Heart right ventricle (tissue), 16 donors: ENCODE measurements at regions not wholly inside any gene's neighbourhood (a gene's known extent, or its start where the extent isn't known, plus 50 kb on each side); places are given as distances from the start of the nearest gene placed in this dataset.
A peak's percentile ranks its signal among the peaks of the same experiment; 100 is the strongest.
"Not testable (repeated sequence)": the region's sequence is repeated elsewhere in the genome, so short reads cannot be mapped to it uniquely, and the experiment has no call there.

ENCODE experiments used
- ATAC-seq, 8 donors: fragments of 200-7000 bp; cut with Tn5 transposase; one replicate each; pipeline ENCODE4 v1.9.1; 2020; ENCODE audit warnings: mild to moderate bottlenecking in 8 of 8, moderate library complexity in 8 of 8, moderate number of reproducible peaks in 1 of 8
- DNase-seq, 2 donors: peaks; one replicate each; pipeline ENCODE4 v3.0.0-alpha.2; 2020
- H3K27ac ChIP-seq, 10 donors: fragments of 200-600 bp; sonication (generic) in 2 of 10; one replicate each; pipeline versions ENCODE4 v1.5.0 to v1.8.0; 2020 to 2022; ENCODE audit warnings: mild to moderate bottlenecking in 3 of 10
- H3K27me3 ChIP-seq, 7 donors: fragments of 200-600 bp; one replicate each; pipeline ENCODE4 v1.8.0; 2021 to 2022; ENCODE audit warnings: mild to moderate bottlenecking in 2 of 7
- H3K36me3 ChIP-seq, 9 donors: fragments of 200-600 bp; sonication (generic) in 1 of 9; one replicate each; pipeline versions ENCODE4 v1.5.0 to v1.8.0; 2020 to 2022; ENCODE audit warnings: mild to moderate bottlenecking in 2 of 9
- H3K4me1 ChIP-seq, 9 donors: fragments of 200-600 bp; sonication (generic) in 1 of 9; one replicate each; pipeline versions ENCODE4 v1.5.0 to v1.8.0; 2020 to 2022; ENCODE audit warnings: mild to moderate bottlenecking in 4 of 9
- H3K4me3 ChIP-seq, 10 donors: fragments of 200-600 bp; sonication (generic) in 2 of 10; one replicate each; pipeline versions ENCODE4 v1.5.0 to v1.8.0; 2020 to 2022; ENCODE audit warnings: mild to moderate bottlenecking in 7 of 10, moderate library complexity in 2 of 10
- H3K9me3 ChIP-seq, 11 donors: fragments of 200-600 bp in 10 of 11; sonication (generic) in 2 of 11; one replicate each; pipeline versions ENCODE4 v1.5.0 to v1.8.0; 2013 to 2022; ENCODE audit warnings: mild to moderate bottlenecking in 2 of 11, control low read depth in 1 of 11, moderate library complexity in 1 of 11
- WGBS, 2 donors: extraction: QIAGEN DNeasy Blood & Tissue Kit; methylation state at CpG; one replicate each; pipeline ENCODE4 v1.1.7; 2013; ENCODE audit warnings: inconsistent platforms in 1 of 2; 5-methylcytosine and 5-hydroxymethylcytosine counted together
- intact Hi-C, 10 donors: fragments of 100-400 bp; cut with DNase I; formaldehyde crosslinking; loops; one replicate each; pipeline versions ENCODE4 v1.11.1 to v1.14.2; 2022
- TF ChIP-seq, protein P1 (sequence below), 9 donors: fragments of 200-600 bp; sonication (generic) in 2 of 9; IDR thresholded peaks; one replicate each; pipeline versions ENCODE4 v1.5.0 to v1.8.0; 2021 to 2022; ENCODE audit warnings: antibody characterized with exemption in 9 of 9, mild to moderate bottlenecking in 5 of 9, moderate library complexity in 1 of 9
- donor health status: Arrhythmogenic right ventricular cardiomyopathy.
- donor health status: ischemic (EF 13 %, LVEDD 7.1; RV severe dilation, severe dysfunction).
- donor health status: healthy with polysubstance abuse.
- donor health status: DM: no; HTN: yes; CAD: no.
- donor health status: DM: no; HTN: no; CAD: no.
- donor health status: ischemic (EF 25% LVEDD 6.9; RV normal size, moderate dysfunction).
- donor health status: ischemic (EF 25% LVEDD 5.7; RV mildly dilated, moderate dysfunction).
- donor health status: healthy.
- donor health status: DM: yes; HTN: yes; CAD: no.
- donor health status: Ischemic cardiomyopathy.
- donor health status: ischemic (EF 35%, LVEDD 5.7; RV mildly dilated, moderate dysfunction).
- donor health status: nonischemic (EF 11% LVEDD 7.7; RV severe dilation, severe dysfunction).
- donor health status: DM: yes; HTN: yes; CAD: no.
- donor health status: PGD.
- donor health status: ischemic (EF 29% LVEDD 5.4; RV normal size, mild dysfunction).
- donor health status: nonischemic (EF 23%, LVEDD 6.1; RV moderate dilation, normal function).

DNA sequence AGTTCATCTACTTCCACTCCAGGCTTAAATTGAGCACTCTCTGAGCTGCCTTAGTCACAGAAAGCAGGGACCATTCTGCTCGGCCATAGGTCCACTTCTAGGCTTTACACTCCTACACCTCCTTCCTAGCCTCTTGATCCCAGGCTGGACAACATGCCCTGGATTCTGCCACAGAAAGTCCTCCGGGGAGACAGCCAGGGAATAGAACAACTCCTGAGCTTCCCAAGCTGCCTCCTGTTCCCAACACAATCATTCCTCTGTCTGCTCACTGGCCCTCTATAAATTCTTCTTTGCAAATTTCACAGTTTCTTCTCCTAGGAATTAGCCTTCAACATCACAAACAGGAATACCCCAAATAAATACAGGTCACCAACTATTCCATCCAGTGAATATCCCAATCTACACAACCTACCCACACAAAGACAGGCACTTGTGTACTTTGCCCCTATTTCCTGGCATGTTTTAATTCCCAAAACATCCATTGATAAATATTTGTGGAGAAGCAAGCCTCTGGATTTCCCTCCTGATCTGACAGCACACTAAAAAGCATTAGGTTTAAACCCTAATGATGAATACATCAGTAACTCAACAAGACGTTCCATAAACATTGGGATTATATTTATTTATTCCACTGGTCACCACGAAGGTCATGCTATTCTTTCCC, 125.5 kb downstream of the ENC1 start:
- Histone ChIP-seq H3K36me3 (no peaks in the 10 kb centered on the region), H3K27me3 (no peaks in the 10 kb centered on the region), H3K4me1 (peaks cover 0 to 19% (median 0%) of the 10 kb centered on the region in 9 donors), H3K27ac (peak overlapping the region in 1 of 10 donors; percentile 34), H3K4me3 (no peak overlapping the region), H3K9me3 (no peaks in the 10 kb centered on the region)
- intact Hi-C loops, result no loop called here
- no peak for DNase-seq
- TF ChIP-seq, protein P1, sequence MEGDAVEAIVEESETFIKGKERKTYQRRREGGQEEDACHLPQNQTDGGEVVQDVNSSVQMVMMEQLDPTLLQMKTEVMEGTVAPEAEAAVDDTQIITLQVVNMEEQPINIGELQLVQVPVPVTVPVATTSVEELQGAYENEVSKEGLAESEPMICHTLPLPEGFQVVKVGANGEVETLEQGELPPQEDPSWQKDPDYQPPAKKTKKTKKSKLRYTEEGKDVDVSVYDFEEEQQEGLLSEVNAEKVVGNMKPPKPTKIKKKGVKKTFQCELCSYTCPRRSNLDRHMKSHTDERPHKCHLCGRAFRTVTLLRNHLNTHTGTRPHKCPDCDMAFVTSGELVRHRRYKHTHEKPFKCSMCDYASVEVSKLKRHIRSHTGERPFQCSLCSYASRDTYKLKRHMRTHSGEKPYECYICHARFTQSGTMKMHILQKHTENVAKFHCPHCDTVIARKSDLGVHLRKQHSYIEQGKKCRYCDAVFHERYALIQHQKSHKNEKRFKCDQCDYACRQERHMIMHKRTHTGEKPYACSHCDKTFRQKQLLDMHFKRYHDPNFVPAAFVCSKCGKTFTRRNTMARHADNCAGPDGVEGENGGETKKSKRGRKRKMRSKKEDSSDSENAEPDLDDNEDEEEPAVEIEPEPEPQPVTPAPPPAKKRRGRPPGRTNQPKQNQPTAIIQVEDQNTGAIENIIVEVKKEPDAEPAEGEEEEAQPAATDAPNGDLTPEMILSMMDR (IDR thresholded peaks at IDR 0.05), result no peak
- WGBS, 2 donors, result 60 to 75% methylated on average over 4 of the region's 4 CpGs
- ATAC-seq, result no peak

DNA sequence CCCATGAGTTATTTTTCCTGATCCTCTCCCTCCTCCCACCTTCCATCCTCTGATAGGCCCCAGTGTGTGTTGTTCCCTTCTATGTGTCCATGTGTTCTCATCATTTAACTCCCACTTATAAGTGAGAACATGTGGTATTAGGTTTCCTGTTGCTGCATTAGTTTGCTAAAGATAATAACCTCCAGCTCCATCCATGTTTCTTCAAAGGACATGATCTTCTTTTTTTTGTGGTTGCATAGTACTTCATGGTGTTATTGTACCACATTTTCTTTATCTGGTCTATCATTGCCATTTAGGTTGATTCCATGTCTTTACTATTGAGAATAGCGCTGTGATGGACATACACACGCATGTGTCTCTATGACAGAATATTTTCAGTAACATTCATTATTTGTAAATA, 128.8 kb downstream of the ENC1 start:
- H3K4me3 ChIP-seq, H3K4me1 ChIP-seq, H3K27me3 ChIP-seq, H3K27ac ChIP-seq, DNase-seq, intact Hi-C loops, H3K36me3 ChIP-seq, ATAC-seq, H3K9me3 ChIP-seq: not testable (repeated sequence)
- WGBS, 2 donors, result 99% methylated on average over 2 of the region's 2 CpGs

DNA sequence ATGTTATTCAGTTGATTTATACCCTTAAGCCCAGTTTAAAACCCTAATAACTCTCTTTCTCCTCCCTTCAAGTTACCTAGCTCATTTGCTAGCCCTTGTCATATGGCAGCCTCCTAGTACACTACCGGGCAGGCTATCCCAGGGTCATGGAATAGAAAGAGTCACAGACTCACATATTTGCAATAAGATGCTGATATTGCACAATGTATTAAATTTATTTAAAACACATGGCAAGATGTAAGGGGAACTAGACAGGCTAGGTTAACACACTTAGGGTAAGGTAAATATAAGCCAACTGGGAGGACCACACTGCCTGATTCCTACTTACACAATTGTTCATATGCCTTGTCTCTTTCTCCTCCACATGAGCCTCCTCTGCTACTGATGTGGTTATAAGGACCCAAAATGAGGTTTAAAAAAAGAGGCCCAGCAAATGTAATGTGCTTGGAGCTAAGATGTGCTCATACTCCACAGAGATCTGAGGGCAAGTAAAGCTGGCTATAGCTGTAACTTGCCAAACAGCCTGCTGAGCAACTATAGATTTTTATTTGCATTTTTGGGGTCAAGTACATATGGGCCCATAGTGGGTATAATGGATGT, 130.0 kb downstream of the ENC1 start:
- TF ChIP-seq, protein P1 (IDR thresholded peaks at IDR 0.05), result no peak
- ATAC-seq (no peak), DNase-seq (no peak)
- H3K4me3 ChIP-seq, result no peak overlapping the region
- H3K36me3 ChIP-seq, result no peaks in the 10 kb centered on the region
- WGBS, 2 donors, result 96 to 100% methylated on average over 1 of the region's 1 CpG
- no peaks in the 10 kb centered on the region for H3K4me1 ChIP-seq
- H3K27ac ChIP-seq, result no peak overlapping the region
- intact Hi-C loops, result no loop called here
- no peaks in the 10 kb centered on the region for H3K9me3 ChIP-seq
- no peaks in the 10 kb centered on the region for H3K27me3 ChIP-seq

DNA sequence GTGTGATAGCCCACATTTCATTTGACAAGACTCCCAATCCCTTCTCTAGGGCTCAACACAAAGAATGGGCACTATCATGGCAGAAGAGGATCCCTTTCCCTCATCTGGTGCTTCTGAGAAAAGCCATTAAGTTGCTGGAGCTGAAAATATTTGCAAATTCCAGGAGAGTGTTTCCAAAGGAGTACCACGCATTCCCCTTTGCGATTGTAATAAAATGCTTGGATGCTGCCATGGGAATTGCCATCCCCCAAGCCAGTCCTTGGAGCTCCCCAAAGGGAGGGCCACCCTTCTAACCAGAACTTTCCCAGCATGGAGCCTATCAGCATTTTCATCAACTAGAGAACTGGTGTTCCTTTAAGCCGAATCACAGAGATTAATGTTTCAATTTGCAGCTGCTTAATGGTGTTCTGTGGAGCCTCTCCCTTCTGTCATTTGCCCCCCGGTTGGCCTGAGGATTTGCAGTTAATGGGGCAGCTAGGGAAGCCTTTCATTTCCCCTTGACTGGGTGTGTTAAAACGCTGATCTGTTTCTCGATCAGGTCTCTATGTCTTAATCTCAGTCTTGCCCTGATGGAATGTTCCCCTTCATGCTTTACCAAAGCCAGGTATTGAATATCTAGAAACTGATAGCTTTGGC, 133.0 kb downstream of the ENC1 start:
- H3K27me3 ChIP-seq, result no peaks in the 10 kb centered on the region
- DNase-seq (no peak), ATAC-seq (no peak)
- no peaks in the 10 kb centered on the region for H3K9me3 ChIP-seq
- peaks cover 0 to 4% (median 0%) of the 10 kb centered on the region in 9 donors for H3K4me1 ChIP-seq
- intact Hi-C loops, result loop anchor here in 1 of 10 donors (10.0 kb wide), 1 partner anchor 127 kb away; no protein-coding TSS in a partner anchor
- 75 to 81% methylated on average over 6 of the region's 6 CpGs for WGBS, 2 donors
- TF ChIP-seq, protein P1 (IDR thresholded peaks at IDR 0.05), result no peak
- H3K27ac ChIP-seq, result no peak overlapping the region
- H3K36me3 ChIP-seq, result no peaks in the 10 kb centered on the region
- H3K4me3 ChIP-seq, result no peak overlapping the region
